H1 (cell line): ENCODE measurements at regions not wholly inside any gene's neighbourhood (a gene's known extent, or its start where the extent isn't known, plus 50 kb on each side); places are given as distances from the start of the nearest gene placed in this dataset.

Experiments
- CTCF ChIP-seq, 3 experiments: IDR thresholded peaks; 1 replicate in 2 of 3; 2 replicates in 1 of 3; pipeline versions ENCODE4 v1.5.1 to v1.6.1; 2011; ENCODE audit warnings: low read length in 3 of 3, mild to moderate bottlenecking in 3 of 3, inconsistent platforms in 2 of 3, low read depth in 1 of 3, moderate library complexity in 1 of 3; ENCODE audit not compliant: insufficient read depth in 1 of 3; ENCODE audit errors: control extremely low read depth in 1 of 3
- POU5F1 ChIP-seq: IDR thresholded peaks from 2 replicates; pipeline ENCODE4 v1.6.1; 2011; ENCODE audit warnings: low read depth, mild to moderate bottlenecking, low read length, moderate library complexity
- RAD21 ChIP-seq, 2 experiments: IDR thresholded peaks in 1 of 2; conservative IDR thresholded peaks in 1 of 2; 2 replicates each; pipeline ENCODE4 v1.6.1; 2011; ENCODE audit warnings: low read depth in 2 of 2, low read length in 2 of 2, improper control_type of control experiment in 1 of 2, inconsistent platforms in 1 of 2, mild to moderate bottlenecking in 1 of 2, moderate library complexity in 1 of 2

DNA sequence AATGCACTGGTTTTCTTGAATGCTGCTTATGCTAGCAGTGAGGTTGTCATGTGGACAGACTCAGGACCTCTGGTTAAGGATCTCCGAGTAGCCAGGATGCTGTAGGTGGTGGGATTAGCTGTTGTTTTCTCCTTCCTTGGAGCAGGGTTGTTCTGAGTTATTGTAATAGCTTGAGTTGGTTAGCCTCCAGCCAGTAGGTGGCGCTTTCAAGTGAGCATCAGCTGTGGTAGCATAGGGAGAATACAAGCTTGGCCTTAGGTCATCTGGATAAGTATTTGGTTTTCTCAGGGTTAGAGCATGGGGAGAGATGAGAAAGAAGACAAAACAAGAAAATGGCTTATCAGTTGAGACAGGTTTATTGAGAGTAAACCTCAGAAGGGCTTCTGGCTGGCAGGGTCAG is 299.7 kb upstream of the FBXO33 start (continued):
- TF ChIP-seq CTCF (IDR thresholded peaks at IDR 0.05; ENCODE audit: control extremely low read depth in 1 of 3, insufficient read depth in 1 of 3, low read depth in 1 of 3, low read length in 3 of 3) (peak in 1 of 3 experiments; percentile 69; a peak in 2 of 4 replicates), RAD21 (IDR thresholded peaks at IDR 0.05 in 1 of 2, conservative IDR thresholded peaks at IDR 0.05 in 1 of 2; ENCODE audit: low read depth in 2 of 2, low read length in 2 of 2) (peak; percentile 20 to 42; a peak in 3 of 4 replicates), POU5F1 (no peak)
